Thoracic aorta (tissue), 2 donors: ENCODE measurements at regions not wholly inside any gene's neighbourhood (a gene's known extent, or its start where the extent isn't known, plus 50 kb on each side); places are given as distances from the start of the nearest gene placed in this dataset.
"Not testable (repeated sequence)": the region's sequence is repeated elsewhere in the genome, so short reads cannot be mapped to it uniquely, and the experiment has no call there.

ENCODE experiments used
- ATAC-seq: fragments of 150-250 bp; one replicate; pipeline ENCODE4 v1.8.0; 2017; ENCODE audit warnings: low read depth; ENCODE audit not compliant: insufficient number of reproducible peaks, low FRiP score
- DNase-seq: peaks from one replicate; pipeline ENCODE4 v3.0.0-alpha.2; 2020; ENCODE audit warnings: low spot score
- H3K27ac ChIP-seq, 2 donors: fragments of 200-600 bp; sonication (generic); 1 replicate in 1 of 2; 2 replicates in 1 of 2; pipeline ENCODE4 v1.5.1; 2016; ENCODE audit warnings: mild to moderate bottlenecking in 2 of 2, moderate library complexity in 2 of 2
- H3K27me3 ChIP-seq: fragments of 200-600 bp; sonication (generic); replicated peaks from 2 replicates; pipeline ENCODE4 v1.6.0; 2016; ENCODE audit warnings: mild to moderate bottlenecking; ENCODE audit not compliant: insufficient read depth
- H3K36me3 ChIP-seq: fragments of 200-600 bp; sonication (generic); one replicate; pipeline ENCODE4 v1.5.1; 2016
- H3K4me1 ChIP-seq, 2 donors: fragments of 200-600 bp; sonication (generic); 1 replicate in 1 of 2; 2 replicates in 1 of 2; pipeline versions ENCODE4 v1.5.1 to v1.6.0; 2016; ENCODE audit warnings: low read depth in 2 of 2, mild to moderate bottlenecking in 1 of 2; ENCODE audit not compliant: control insufficient read depth in 1 of 2
- H3K4me3 ChIP-seq: fragments of 200-600 bp; sonication (generic); 2 replicates; pipeline ENCODE4 v1.5.1; 2016; ENCODE audit warnings: mild to moderate bottlenecking
- H3K9me3 ChIP-seq: fragments of 200-600 bp; sonication (generic); 2 replicates; pipeline ENCODE4 v1.5.1; 2016
- CTCF ChIP-seq: fragments of 200-600 bp; sonication (generic); IDR thresholded peaks from one replicate; pipeline ENCODE4 v1.5.1; 2019; ENCODE audit warnings: antibody characterized with exemption

- Histone ChIP-seq H3K27ac (no peak overlapping the region), H3K4me1 (no peaks in the 10 kb centered on the region), H3K36me3 (no peaks in the 10 kb centered on the region), H3K9me3 (no peaks in the 10 kb centered on the region), H3K27me3 (no peaks in the 10 kb centered on the region), H3K4me3 (no peak overlapping the region)
- TF ChIP-seq CTCF = no peak
- ATAC-seq = no peak
- no peak for DNase-seq
Observed at GRCh38 chr6:20340068-20340848, 61.4 kb upstream of the E2F3 start.

GRCh38 chr6:20341096-20341495 is 60.6 kb upstream of the E2F3 start:
- Histone ChIP-seq H3K9me3 (no peaks in the 10 kb centered on the region), H3K4me3 (no peak overlapping the region), H3K27me3 (no peaks in the 10 kb centered on the region), H3K27ac (no peak overlapping the region), H3K4me1 (no peaks in the 10 kb centered on the region), H3K36me3 (no peaks in the 10 kb centered on the region)
- ATAC-seq (no peak), DNase-seq (no peak)
- no peak for TF ChIP-seq CTCF

DNA sequence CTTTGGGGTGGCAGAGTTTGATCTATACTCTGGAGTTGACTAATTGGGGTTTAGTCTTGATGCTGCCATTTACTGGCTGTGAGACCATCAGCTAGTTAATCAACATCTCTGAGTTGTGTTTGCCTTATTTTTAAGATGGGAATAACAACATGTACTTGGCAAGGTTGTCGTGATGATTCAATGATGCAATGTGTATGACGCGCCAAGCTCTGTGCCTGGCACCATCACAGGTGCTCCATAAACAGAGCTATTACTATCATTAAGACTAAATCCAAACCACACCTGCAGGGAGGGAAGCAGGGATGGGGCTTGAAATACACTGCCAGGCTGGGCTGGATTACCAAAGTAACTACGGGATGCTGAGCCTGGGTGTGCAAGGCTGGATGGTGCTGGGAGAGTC is 60.1 kb upstream of the E2F3 start:
- DNase-seq (no peak), ATAC-seq (no peak)
- H3K27ac ChIP-seq = no peak overlapping the region
- H3K27me3 ChIP-seq = no peaks in the 10 kb centered on the region
- no peaks in the 10 kb centered on the region for H3K36me3 ChIP-seq
- H3K4me3 ChIP-seq = no peak overlapping the region
- H3K9me3 ChIP-seq = no peaks in the 10 kb centered on the region
- no peaks in the 10 kb centered on the region for H3K4me1 ChIP-seq
- no peak for TF ChIP-seq CTCF

- not testable (repeated sequence) for H3K4me1 ChIP-seq, ATAC-seq, H3K9me3 ChIP-seq, DNase-seq, H3K4me3 ChIP-seq, H3K27me3 ChIP-seq, H3K36me3 ChIP-seq, H3K27ac ChIP-seq
Observed at GRCh38 chr6:20346948-20347347, 54.7 kb upstream of the E2F3 start.

- no peaks in the 10 kb centered on the region for H3K4me1 ChIP-seq
- no peaks in the 10 kb centered on the region for H3K27me3 ChIP-seq
- no peak overlapping the region for H3K4me3 ChIP-seq
- ATAC-seq = no peak
- H3K36me3 ChIP-seq = no peaks in the 10 kb centered on the region
- no peak for TF ChIP-seq CTCF
- no peaks in the 10 kb centered on the region for H3K9me3 ChIP-seq
- H3K27ac ChIP-seq = no peak overlapping the region
- DNase-seq = no peak
Observed at GRCh38 chr6:20348041-20348440, 53.6 kb upstream of the E2F3 start.

GRCh38 chr6:20349225-20349624 is 52.5 kb upstream of the E2F3 start:
- no peak for DNase-seq
- Histone ChIP-seq H3K4me3 (no peak overlapping the region), H3K9me3 (no peaks in the 10 kb centered on the region), H3K27me3 (no peaks in the 10 kb centered on the region), H3K27ac (no peak overlapping the region), H3K4me1 (no peaks in the 10 kb centered on the region), H3K36me3 (no peaks in the 10 kb centered on the region)
- ATAC-seq = no peak
- TF ChIP-seq CTCF = no peak
